BE2C (cell line): ENCODE measurements at regions not wholly inside any gene's neighbourhood (a gene's known extent, or its start where the extent isn't known, plus 50 kb on each side); places are given as distances from the start of the nearest gene placed in this dataset.
A peak's percentile ranks its signal among the peaks of the same experiment; 100 is the strongest.

Source experiments
- DNase-seq: peaks from one replicate; pipeline ENCODE4 v3.0.0-alpha.2; 2020
- H3K27me3 ChIP-seq: fragments of 250-450 bp; sonication (Bioruptor Pico); 2 replicates; pipeline ENCODE4 v1.5.1; 2020; ENCODE audit warnings: mild to moderate bottlenecking
- H3K36me3 ChIP-seq: fragments of 250-450 bp; sonication (Bioruptor Pico); 2 replicates; pipeline ENCODE4 v1.5.1; 2020; ENCODE audit warnings: mild to moderate bottlenecking
- H3K4me1 ChIP-seq: fragments of 250-450 bp; sonication (Bioruptor Pico); 2 replicates; pipeline ENCODE4 v1.5.1; 2020
- H3K4me3 ChIP-seq: 2 replicates; pipeline ENCODE4 v1.5.1; 2011; ENCODE audit warnings: low read depth, low read length
- H3K9me3 ChIP-seq: fragments of 250-450 bp; sonication (Bioruptor Pico); 2 replicates; pipeline ENCODE4 v1.5.1; 2020
- TF ChIP-seq, protein P1 (sequence below): IDR thresholded peaks from 2 replicates; pipeline ENCODE4 v1.5.1; 2012; ENCODE audit warnings: mild to moderate bottlenecking, low read depth, low read length

DNA sequence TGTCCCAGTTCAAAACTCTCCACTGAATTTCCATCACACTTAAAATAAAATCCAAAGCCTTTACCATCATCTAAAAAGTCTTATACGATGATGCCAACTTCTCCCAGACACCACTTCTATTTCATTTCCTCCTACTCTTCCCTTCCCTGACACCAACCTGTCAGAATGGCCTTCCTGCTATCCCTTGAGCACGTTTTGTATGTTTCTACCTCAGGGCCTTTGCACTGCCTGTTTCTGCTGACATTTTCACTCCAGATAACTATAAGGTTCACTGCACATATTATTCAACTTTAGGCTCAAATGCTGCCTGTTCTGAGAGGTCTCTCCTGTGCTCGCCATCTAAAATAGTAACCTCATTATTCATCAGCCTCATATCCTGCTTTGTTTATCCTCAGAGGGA is 269.6 kb downstream of the HTR7 start:
- no peak overlapping the region for H3K4me3 ChIP-seq
- TF ChIP-seq, protein P1, sequence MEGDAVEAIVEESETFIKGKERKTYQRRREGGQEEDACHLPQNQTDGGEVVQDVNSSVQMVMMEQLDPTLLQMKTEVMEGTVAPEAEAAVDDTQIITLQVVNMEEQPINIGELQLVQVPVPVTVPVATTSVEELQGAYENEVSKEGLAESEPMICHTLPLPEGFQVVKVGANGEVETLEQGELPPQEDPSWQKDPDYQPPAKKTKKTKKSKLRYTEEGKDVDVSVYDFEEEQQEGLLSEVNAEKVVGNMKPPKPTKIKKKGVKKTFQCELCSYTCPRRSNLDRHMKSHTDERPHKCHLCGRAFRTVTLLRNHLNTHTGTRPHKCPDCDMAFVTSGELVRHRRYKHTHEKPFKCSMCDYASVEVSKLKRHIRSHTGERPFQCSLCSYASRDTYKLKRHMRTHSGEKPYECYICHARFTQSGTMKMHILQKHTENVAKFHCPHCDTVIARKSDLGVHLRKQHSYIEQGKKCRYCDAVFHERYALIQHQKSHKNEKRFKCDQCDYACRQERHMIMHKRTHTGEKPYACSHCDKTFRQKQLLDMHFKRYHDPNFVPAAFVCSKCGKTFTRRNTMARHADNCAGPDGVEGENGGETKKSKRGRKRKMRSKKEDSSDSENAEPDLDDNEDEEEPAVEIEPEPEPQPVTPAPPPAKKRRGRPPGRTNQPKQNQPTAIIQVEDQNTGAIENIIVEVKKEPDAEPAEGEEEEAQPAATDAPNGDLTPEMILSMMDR, result no peak
- H3K27me3 ChIP-seq, result no peaks in the 10 kb centered on the region
- H3K9me3 ChIP-seq, result no peaks in the 10 kb centered on the region
- no peak for DNase-seq
- no peaks in the 10 kb centered on the region for H3K36me3 ChIP-seq
- no peaks in the 10 kb centered on the region for H3K4me1 ChIP-seq

DNA sequence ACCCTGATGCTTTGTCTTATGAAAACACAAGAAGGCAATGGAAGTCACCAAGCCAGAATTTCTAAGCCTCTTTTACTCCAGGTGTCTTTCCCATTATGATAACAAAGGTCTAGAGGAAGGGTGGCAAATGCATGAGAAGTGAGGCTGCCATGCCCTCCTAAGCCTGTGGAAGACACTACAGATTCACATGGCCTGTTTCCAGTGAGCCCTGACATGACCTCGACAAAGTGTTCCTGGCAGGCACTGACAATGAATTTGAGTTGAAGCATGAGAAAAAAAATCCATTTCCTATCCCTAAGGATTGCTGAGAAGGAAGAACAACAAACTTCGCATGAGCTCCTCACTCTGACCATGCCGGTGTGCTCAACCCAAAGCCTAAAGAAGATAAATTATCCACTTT is 268.0 kb downstream of the HTR7 start:
- no peaks in the 10 kb centered on the region for H3K4me1 ChIP-seq
- H3K36me3 ChIP-seq, result no peaks in the 10 kb centered on the region
- no peak for DNase-seq
- peaks cover 3% of the 10 kb centered on the region; the same call in 1 of the 2 replicates for H3K27me3 ChIP-seq
- H3K9me3 ChIP-seq, result no peaks in the 10 kb centered on the region
- TF ChIP-seq, protein P1, result no peak
- no peak overlapping the region for H3K4me3 ChIP-seq

DNA sequence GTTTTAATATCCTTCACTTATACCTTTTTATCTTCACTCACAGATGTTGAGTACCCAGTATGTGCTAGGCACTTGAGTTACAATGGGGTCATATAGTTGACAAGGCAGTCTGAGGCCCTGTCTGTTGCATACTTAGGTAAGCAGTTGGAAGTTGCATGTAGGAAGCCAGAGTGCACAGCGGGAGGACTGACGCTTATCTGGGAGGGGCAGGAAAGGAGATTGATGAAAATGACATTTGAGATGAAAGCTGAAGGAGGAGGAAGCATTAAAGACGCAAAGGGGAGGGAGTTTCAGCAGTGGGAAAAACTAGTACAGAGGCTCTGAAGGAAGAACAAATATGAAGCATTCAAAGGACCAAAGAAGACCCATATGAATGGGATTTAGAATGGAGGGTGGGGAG is 266.2 kb downstream of the HTR7 start:
- no peak for DNase-seq

DNA sequence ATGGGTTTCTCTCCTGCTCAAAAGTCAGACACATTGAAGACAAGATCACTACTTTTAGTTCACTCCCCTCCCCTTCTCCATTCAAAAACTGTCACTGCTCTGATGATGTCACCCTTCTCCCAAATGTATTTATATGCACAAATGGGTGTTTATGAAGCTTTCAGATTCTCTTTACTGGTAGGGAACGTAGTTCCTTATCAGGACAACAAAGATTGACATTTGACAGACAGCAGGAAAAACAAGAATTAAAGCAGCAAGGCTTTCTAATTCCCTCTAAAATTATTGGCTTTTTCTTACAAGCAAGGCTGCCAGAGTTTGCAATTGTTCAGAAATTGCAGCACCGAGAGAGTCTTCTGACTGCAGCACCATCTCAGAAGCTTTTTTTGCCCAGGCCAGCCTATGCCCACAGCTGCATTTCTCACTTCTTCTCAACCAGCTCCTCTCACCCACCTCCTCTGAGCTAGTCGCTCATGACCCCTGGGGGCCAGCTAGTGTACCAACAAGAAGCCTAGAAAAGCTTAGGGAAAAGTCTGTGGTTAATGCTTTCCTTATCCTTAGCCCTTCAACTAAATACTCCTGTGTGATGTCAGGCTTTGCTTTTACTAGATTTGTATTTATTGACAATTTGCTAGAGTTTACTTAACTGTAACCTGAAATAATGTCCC is 265.1 kb downstream of the HTR7 start:
- Histone ChIP-seq H3K4me3 (no peak overlapping the region), H3K36me3 (no peaks in the 10 kb centered on the region), H3K27me3 (peaks cover 3% of the 10 kb centered on the region; the same call in 1 of the 2 replicates), H3K4me1 (no peaks in the 10 kb centered on the region), H3K9me3 (no peaks in the 10 kb centered on the region)
- DNase-seq, result peak; percentile 43
- TF ChIP-seq, protein P1, result peak; percentile 43

More for the DNA sequence above, 266.2 kb downstream of the HTR7 start:
- TF ChIP-seq, protein P1, result no peak
- H3K27me3 ChIP-seq, result peaks cover 3% of the 10 kb centered on the region; the same call in 1 of the 2 replicates
- H3K4me1 ChIP-seq, result no peaks in the 10 kb centered on the region
- H3K9me3 ChIP-seq, result no peaks in the 10 kb centered on the region
- H3K36me3 ChIP-seq, result no peaks in the 10 kb centered on the region
- no peak overlapping the region for H3K4me3 ChIP-seq

DNA sequence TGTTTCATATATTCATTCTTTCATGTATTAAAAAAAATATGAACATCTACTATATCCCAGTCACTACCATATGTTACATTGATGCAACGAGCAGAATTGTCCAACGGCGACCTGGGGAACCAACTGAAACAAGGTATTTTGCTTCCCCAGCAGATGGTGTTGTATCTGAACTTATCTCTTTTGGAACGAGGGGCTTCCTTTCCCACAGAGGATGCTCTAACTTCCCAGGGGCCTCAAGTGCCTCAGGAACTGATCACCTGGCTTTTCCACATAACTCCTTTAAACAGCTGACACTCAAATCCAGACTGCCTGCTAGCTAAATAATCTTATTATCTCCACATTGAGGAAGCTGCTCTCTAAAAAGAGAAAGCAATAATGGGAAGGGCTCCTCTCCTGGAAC is 259.3 kb downstream of the HTR7 start:
- TF ChIP-seq, protein P1, result no peak
- Histone ChIP-seq H3K9me3 (no peaks in the 10 kb centered on the region), H3K4me3 (no peak overlapping the region), H3K36me3 (no peaks in the 10 kb centered on the region), H3K4me1 (no peaks in the 10 kb centered on the region), H3K27me3 (peaks cover 3% of the 10 kb centered on the region; the same call in 1 of the 2 replicates)
- DNase-seq, result no peak

DNA sequence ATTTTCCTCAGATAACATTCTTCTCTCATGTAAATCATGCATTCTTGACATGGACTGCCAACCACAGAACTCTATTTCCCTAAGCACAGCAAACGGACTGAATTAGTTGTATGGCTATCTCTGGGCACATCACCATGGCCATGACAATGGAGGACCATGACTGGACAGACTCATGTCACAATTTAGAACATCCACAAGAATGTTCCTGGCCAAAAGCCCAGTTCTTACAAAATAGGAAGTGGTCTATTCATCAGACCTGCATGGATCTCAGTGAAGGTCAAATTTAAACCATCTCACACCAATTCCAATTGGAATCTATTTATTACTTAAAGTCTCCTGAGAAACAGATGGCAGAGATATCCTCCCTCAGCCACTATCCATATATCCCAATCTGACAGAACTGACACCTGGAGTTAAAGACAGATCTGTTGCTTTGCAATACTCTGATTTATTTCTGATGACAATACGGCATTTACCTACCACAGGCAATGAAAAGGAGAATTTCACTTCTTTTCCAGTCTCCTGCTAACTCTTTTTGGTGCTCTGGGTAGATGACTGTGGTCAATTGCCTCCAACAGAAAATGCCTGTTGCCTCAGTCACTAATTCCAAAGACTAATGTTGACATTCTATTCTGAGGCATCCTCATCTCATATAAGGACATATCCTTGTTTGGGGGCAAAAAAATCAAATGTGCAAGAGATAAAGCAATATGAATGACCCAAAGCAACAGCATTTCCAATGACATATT is 254.8 kb downstream of the HTR7 start:
- no peaks in the 10 kb centered on the region for H3K36me3 ChIP-seq
- no peak for DNase-seq
- H3K4me1 ChIP-seq, result no peaks in the 10 kb centered on the region
- no peak overlapping the region for H3K4me3 ChIP-seq
- H3K27me3 ChIP-seq, result no peaks in the 10 kb centered on the region
- no peaks in the 10 kb centered on the region for H3K9me3 ChIP-seq
- TF ChIP-seq, protein P1, result no peak
